Activated T-cell treated with anti-CD3 and anti-CD28 coated beads for 24 hours (primary cell): ENCODE measurements at regions not wholly inside any gene's neighbourhood (a gene's known extent, or its start where the extent isn't known, plus 50 kb on each side); places are given as distances from the start of the nearest gene placed in this dataset.
A peak's percentile ranks its signal among the peaks of the same experiment; 100 is the strongest.

Source experiments
- DNase-seq: peaks from one replicate; pipeline ENCODE4 v3.0.0-alpha.2; 2020; ENCODE audit warnings: low read depth

DNA sequence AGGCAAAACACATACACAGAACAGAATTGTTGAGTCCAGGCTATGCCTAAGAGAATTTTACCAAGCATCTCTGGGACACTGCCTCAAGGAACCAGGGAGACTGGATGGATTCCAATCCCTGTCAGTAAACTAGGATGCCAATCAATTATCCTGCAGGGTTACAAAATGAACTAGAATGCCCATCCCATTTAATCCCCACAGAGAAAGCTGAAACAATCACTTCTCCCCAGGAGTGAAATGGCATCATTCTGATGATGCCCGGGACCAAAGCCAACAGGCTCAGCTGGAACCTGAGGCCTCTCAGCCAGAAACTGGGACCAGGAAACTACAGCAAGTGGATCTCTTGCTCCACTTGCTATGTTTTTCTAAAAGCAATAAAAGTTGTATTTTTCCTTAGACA lies 130.0 kb upstream of the TJP1 start:
- DNase-seq: no peak

DNA sequence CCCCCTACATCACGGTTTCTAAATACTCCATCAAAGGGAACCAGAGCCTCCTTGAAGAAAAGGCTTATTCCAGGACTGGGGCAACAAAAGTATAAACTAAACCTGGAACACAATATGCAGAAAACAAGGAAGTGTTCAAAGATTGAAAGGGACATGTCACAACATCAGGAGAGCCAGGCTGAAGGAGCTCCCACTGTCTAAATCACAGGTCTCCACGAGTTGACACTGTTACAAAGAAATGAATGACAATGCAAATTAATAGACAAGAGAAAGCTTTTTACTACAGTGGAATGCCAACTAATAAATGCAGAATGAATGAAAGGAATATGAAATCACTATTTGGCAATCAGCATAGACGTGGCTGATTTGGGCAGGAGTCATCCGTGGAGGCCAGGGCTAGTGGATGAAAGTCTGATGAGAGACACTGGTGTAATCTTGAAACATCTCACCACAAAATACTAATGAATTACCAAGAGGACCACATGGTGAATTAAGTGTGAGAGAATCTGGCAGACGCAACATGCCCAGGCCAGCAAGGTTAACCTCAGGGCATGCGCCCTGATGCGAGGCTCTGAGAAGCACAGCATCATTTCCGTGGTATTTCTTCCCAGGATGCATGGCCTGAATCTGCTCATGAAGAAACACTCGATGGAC lies 123.8 kb upstream of the TJP1 start:
- no peak for DNase-seq

DNA sequence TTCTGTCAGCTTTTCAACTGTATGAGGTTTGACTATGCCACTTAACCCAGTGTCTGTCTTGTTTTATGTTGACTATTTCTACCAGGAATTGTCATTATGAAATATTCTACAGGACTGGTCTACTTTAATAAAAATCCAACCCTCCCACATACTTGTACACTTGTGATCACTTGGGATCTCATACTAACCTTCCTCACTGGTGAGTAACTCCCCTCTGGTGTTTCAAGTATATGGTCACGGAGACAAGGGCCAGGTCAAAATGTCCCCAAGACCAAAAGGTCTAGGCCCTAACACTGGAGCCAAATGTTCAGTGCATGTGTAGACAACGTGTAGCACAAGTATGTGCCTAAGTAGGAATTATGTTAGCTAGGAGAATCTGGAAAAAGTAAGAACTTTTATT lies 122.7 kb upstream of the TJP1 start:
- DNase-seq: no peak

GRCh38 chr15:29942548-29942947 lies 120.3 kb upstream of the TJP1 start:
- DNase-seq: no peak

GRCh38 chr15:29942143-29942542 lies 119.9 kb upstream of the TJP1 start:
- DNase-seq: no peak

- no peak for DNase-seq
Measured at GRCh38 chr15:29939404-29939803, 117.1 kb upstream of the TJP1 start.

DNA sequence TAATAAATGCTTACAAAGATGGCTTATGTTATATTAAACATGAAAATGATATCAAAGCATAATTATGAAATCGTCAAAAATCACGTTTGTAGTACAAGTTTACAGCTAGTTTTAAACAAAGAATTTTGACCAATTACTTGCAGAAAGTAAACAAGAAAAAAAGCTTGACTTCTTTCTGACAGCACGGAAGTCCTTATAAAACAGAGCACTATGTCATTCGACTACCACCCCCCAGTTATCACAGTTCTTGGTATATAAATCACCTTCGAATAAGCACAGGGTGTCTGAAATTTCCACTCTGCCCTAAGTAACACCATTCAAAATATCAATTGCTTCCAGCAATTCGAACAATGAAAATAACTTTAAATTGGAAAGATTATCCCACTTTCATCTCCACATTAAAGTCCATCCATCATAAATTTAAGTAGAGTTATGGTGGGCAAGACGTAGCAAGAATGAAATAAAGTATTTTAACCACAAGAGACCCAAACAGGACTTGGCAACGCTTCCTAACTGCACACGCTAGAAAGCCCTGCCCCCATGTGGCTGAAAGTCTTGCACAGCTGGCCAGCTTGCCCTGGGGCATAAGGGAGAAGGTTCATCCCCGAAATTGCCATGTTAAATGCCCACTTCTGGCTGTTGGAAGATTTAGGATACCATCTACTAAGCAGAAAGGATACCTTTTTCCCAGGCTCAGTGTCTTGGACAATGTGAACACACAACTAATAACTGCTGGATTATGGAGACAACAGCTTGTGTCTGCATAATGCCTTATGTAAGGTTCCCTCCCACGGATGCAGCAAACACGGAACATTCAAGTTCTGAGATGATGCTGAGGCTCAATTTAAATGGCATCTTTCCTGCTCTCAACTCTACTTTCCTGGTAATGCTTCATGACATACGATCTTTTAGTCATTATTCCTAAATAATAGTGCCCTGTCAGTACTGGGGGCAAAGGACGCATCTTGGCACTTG lies 116.4 kb upstream of the TJP1 start:
- DNase-seq: no peak

- DNase-seq: no peak
Measured at GRCh38 chr15:29937956-29938355, 115.7 kb upstream of the TJP1 start.

- no peak for DNase-seq
Measured at GRCh38 chr15:29936353-29937049, 114.2 kb upstream of the TJP1 start.

DNA sequence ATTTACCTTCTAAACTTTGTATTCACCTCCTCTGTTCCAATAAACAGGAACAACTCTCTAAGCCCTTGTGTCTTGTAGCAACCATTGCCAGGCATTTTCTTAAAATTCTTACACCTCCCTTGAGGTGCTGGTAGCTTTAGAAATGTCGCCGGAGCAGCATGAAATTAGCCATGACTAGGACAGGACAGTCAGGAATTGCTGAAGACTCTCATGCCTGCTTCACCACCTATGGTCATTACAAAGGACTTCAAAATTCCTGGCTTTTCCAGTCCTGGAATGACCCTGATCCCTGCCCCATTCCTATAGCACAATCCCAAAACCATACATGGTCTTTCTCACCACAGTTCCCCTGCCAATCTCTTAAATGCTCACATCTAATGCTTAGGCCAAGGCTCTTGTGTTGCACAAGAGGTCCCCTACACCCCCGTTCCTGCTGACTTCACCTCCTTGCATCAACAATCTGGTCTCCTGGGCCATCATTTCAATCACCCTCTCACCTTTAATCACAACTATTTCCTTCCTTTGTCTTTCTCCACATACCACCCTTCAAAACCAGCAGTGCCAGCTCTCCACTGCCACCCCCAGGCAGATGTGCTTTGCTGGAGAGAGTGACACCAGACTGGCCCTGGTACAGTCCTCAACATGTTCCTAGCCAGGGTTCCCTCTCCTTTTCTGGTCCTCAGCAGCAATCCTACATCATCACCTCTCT lies 113.2 kb upstream of the TJP1 start:
- DNase-seq: no peak

GRCh38 chr15:29934251-29934650 lies 112.0 kb upstream of the TJP1 start:
- no peak for DNase-seq

DNA sequence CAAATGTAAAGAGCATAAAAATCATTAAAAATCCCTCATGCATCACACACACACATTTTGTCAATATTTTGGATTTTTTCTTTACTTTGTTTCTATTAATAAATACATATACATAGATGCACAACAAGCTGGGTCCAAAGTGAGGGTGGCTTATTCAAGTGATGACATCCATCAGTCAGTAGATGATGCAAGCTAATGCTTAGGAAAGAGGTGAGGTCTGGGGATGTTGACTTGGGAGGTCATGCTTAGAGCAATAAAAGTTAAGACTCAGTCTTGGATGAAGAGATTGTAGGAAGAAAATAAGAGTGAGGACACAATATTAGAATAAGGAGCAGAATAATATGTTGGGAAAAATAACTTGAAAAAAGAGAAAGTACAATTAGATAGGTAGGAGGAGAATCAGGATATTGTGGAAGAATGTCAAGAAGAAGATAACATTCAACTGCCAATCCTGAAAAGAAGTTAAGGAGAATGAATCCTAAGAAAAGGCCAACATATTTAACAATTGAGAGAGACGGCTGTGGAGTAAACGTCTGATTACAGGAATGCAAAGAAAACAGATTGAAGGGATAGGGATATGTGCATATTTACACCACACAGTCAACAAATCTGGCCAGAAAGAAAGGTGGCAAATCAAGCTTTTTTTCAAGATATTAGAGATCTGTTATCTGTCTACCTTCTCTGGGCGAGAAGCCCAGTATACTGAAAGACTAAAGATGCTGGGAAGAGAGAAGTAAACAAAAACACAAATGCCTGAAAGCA lies 111.0 kb upstream of the TJP1 start:
- DNase-seq: no peak

DNA sequence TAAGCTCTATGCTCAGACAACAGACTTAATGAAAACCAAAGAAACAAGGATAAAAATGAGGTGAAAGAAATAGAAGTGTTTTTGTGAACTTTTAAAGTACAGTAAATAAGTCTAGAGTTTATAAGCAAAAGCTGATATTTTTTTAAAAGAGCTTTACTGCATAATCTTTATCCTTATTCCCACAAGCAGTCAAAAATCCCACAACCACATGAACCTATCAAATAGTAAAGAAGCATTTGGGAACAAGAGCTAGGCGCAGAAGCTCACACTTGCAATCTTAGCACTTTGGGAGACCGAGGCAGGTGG lies 103.8 kb upstream of the TJP1 start:
- DNase-seq: no peak

DNA sequence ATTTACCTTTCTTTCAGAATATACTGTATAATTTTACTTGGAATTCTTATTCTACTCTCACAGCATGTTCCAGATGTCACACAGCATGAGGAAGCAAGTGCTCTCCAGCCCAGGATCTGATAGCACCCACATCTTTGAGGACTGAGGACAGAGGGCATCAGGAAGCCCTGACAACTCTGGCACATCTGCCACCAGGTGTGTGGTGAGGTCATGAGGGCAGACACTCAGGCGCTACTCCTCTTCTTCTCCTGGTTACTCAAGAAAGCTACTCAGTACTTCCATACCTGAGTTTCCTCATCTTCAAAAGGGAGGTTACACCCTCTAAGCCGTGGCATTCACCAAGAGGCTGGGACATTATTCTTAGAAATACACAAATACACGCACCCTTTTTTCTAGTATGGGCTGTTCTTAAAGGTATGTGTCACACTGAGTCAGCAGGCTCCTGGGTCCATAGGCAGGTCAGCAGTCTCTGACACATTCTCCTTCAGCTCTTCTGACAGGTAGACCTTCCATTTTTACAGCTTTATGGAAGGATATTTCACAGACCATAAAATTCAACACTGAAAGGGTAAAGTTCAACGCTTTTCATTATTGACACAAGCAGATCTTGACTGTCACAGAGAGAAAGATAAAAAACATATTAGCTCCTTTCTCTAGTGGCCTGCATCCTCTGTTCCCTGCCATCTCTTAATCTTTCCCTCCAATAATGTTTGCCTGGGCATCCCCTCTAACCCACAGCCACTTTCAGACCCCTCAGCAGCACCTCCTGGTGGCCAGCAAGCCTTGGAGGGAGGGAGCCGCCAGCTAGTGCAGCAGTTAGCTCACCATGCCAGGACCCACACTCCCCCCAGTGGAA lies 103.2 kb upstream of the TJP1 start:
- DNase-seq: peak; percentile 23

GRCh38 chr15:29924750-29925149 lies 102.5 kb upstream of the TJP1 start:
- no peak for DNase-seq

DNA sequence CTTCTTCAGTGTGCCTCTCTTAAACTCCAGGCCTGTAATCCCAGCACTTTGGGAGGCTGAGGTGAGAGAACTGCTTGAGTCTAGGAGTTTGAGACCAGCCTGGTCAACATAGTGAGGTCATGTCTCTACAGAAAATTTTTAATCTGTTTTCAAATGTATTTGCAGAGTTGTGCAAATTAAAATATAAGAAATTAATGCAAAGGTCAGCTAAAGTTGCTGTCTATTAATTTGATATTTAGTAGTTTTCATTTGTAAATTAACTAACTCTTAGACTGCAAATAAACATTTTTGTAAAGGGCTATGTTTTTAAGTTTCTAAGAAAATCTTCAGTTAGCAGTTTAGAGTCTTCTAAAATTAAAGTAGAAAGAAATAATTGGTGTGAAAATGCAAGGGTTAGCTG lies 99.9 kb upstream of the TJP1 start:
- no peak for DNase-seq

DNA sequence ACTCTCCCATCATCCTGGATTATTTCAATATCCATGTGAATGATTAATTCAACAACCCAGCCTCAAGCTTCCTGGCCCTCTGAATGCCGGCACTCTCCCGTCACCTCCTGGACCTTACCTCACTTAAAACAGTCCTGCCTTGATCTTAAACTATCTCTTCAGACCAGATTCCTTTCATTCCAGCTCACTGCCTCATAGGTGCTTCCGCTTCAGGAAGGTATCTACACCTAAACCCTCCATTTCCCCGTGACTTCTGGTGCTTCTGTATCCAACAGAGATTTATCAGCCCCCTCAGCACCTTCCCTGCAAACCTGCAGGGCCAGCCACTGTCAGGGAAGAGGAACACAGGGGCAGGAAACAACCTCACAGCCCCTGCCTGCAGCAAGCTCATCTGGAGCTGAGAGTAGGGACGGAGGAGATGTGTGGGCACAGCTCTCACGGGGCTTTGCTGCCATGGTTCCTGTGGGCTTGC lies 98.9 kb upstream of the TJP1 start:
- DNase-seq: no peak

GRCh38 chr15:29920515-29920914 lies 98.2 kb upstream of the TJP1 start:
- DNase-seq: no peak

- no peak for DNase-seq
Measured at GRCh38 chr15:29919380-29919881, 97.2 kb upstream of the TJP1 start.
